Karpas-422 (cell line): ENCODE measurements at regions not wholly inside any gene's neighbourhood (a gene's known extent, or its start where the extent isn't known, plus 50 kb on each side); places are given as distances from the start of the nearest gene placed in this dataset.

ENCODE experiments used
- DNase-seq: peaks from one replicate; pipeline ENCODE4 v3.0.0-alpha.2; 2015
- H2AFZ ChIP-seq: fragments of 200-600 bp; sonication (generic); 2 replicates; pipeline ENCODE4 v1.6.1; 2014; ENCODE audit warnings: antibody characterized with exemption, low read length, mixed read lengths
- H3K27ac ChIP-seq: fragments of 200-600 bp; sonication (generic); 2 replicates; pipeline ENCODE4 v1.5.1; 2014; ENCODE audit warnings: mild to moderate bottlenecking, low read length, moderate library complexity
- H3K27me3 ChIP-seq: fragments of 200-600 bp; sonication (generic); 2 replicates; pipeline ENCODE4 v1.6.1; 2014; ENCODE audit warnings: low read length, mixed read lengths
- H3K36me3 ChIP-seq: fragments of 200-600 bp; sonication (generic); 2 replicates; pipeline ENCODE4 v1.6.1; 2014; ENCODE audit warnings: low read length, mixed read lengths; ENCODE audit not compliant: insufficient read depth
- H3K4me1 ChIP-seq: fragments of 200-600 bp; sonication (generic); 2 replicates; pipeline ENCODE4 v1.6.1; 2014; ENCODE audit warnings: mild to moderate bottlenecking, low read length, mixed read lengths
- H3K4me2 ChIP-seq: fragments of 200-600 bp; sonication (generic); 2 replicates; pipeline ENCODE4 v1.6.1; 2014; ENCODE audit warnings: low read length, low read depth, mild to moderate bottlenecking; ENCODE audit not compliant: poor library complexity, severe bottlenecking
- H3K4me3 ChIP-seq: fragments of 200-600 bp; sonication (generic); 2 replicates; pipeline ENCODE4 v1.5.1; 2014; ENCODE audit warnings: mild to moderate bottlenecking, antibody characterized with exemption, low read length, mixed read lengths
- H3K79me2 ChIP-seq: fragments of 200-600 bp; sonication (generic); 2 replicates; pipeline ENCODE4 v1.6.1; 2014; ENCODE audit warnings: mild to moderate bottlenecking, low read length, mixed read lengths
- H3K9ac ChIP-seq: fragments of 200-600 bp; sonication (generic); 2 replicates; pipeline ENCODE4 v1.6.0; 2014; ENCODE audit warnings: low read length
- H3K9me2 ChIP-seq: fragments of 200-600 bp; sonication (generic), shearing (Covaris generic); replicated peaks from 2 replicates; pipeline ENCODE4 v1.6.0; 2014; ENCODE audit warnings: mild to moderate bottlenecking, low read length, moderate library complexity; ENCODE audit not compliant: insufficient read depth
- H3K9me3 ChIP-seq: fragments of 300-700, 200-600 bp; sonication (generic); 2 replicates; pipeline ENCODE4 v1.6.1; 2014; ENCODE audit warnings: low read length, mixed read lengths
- H4K20me1 ChIP-seq: fragments of 200-600 bp; sonication (generic); 2 replicates; pipeline ENCODE4 v1.6.1; 2014; ENCODE audit warnings: mild to moderate bottlenecking, antibody characterized with exemption, low read length, low read depth; ENCODE audit not compliant: insufficient read depth

- no peaks in the 10 kb centered on the region for H4K20me1 ChIP-seq
- no peak overlapping the region for H3K27ac ChIP-seq
- H3K27me3 ChIP-seq = no peaks in the 10 kb centered on the region
- DNase-seq = no peak
- H3K9me3 ChIP-seq = peaks cover 29% of the 10 kb centered on the region
- H3K4me2 ChIP-seq = no peak overlapping the region
- no peak overlapping the region for H3K9ac ChIP-seq
- H2AFZ ChIP-seq = no peak overlapping the region
- no peaks in the 10 kb centered on the region for H3K79me2 ChIP-seq
- no peak overlapping the region for H3K4me3 ChIP-seq
- H3K36me3 ChIP-seq = no peaks in the 10 kb centered on the region
- no peaks in the 10 kb centered on the region for H3K9me2 ChIP-seq
- H3K4me1 ChIP-seq = no peaks in the 10 kb centered on the region
These were observed 739.9 kb downstream of the XPNPEP1 start for GRCh38 chr10:109183366-109183765.

GRCh38 chr10:109178591-109178990 lies 744.7 kb downstream of the XPNPEP1 start:
- H3K27me3 ChIP-seq = no peaks in the 10 kb centered on the region
- H3K36me3 ChIP-seq = no peaks in the 10 kb centered on the region; the same call in 1 of the 2 replicates
- no peaks in the 10 kb centered on the region for H3K4me1 ChIP-seq
- H4K20me1 ChIP-seq = no peaks in the 10 kb centered on the region
- no peak overlapping the region for H3K4me2 ChIP-seq
- H3K27ac ChIP-seq = no peak overlapping the region
- no peaks in the 10 kb centered on the region for H3K9me2 ChIP-seq
- H3K9me3 ChIP-seq = peaks cover 7% of the 10 kb centered on the region; the same call in 1 of the 2 replicates
- H3K9ac ChIP-seq = no peak overlapping the region
- H3K79me2 ChIP-seq = no peaks in the 10 kb centered on the region
- H2AFZ ChIP-seq = no peak overlapping the region
- no peak overlapping the region for H3K4me3 ChIP-seq
- no peak for DNase-seq

- Histone ChIP-seq H3K4me2 (no peak overlapping the region), H3K9me3 (peaks cover 7% of the 10 kb centered on the region; the same call in 1 of the 2 replicates), H3K27ac (no peak overlapping the region), H3K9ac (no peak overlapping the region), H3K9me2 (no peaks in the 10 kb centered on the region), H2AFZ (no peak overlapping the region), H3K27me3 (no peaks in the 10 kb centered on the region), H4K20me1 (no peaks in the 10 kb centered on the region), H3K79me2 (no peaks in the 10 kb centered on the region), H3K4me3 (no peak overlapping the region), H3K36me3 (no peaks in the 10 kb centered on the region; the same call in 1 of the 2 replicates), H3K4me1 (no peaks in the 10 kb centered on the region)
- DNase-seq = no peak
These were observed 748.8 kb downstream of the XPNPEP1 start for GRCh38 chr10:109174526-109174925.

GRCh38 chr10:109173937-109174336 lies 749.4 kb downstream of the XPNPEP1 start:
- no peak overlapping the region for H3K4me3 ChIP-seq
- no peaks in the 10 kb centered on the region for H3K9me2 ChIP-seq
- H3K4me2 ChIP-seq = no peak overlapping the region
- DNase-seq = no peak
- no peaks in the 10 kb centered on the region for H4K20me1 ChIP-seq
- H3K79me2 ChIP-seq = no peaks in the 10 kb centered on the region
- no peaks in the 10 kb centered on the region for H3K27me3 ChIP-seq
- no peaks in the 10 kb centered on the region; the same call in 1 of the 2 replicates for H3K36me3 ChIP-seq
- no peak overlapping the region for H3K9ac ChIP-seq
- H3K9me3 ChIP-seq = peaks cover 7% of the 10 kb centered on the region; the same call in 1 of the 2 replicates
- H3K27ac ChIP-seq = no peak overlapping the region
- H3K4me1 ChIP-seq = no peaks in the 10 kb centered on the region
- H2AFZ ChIP-seq = no peak overlapping the region

GRCh38 chr10:109173121-109173520 lies 750.2 kb downstream of the XPNPEP1 start:
- no peak overlapping the region for H3K4me2 ChIP-seq
- no peak for DNase-seq
- H3K4me3 ChIP-seq = no peak overlapping the region
- no peaks in the 10 kb centered on the region for H3K4me1 ChIP-seq
- H3K27me3 ChIP-seq = no peaks in the 10 kb centered on the region
- H3K9me3 ChIP-seq = peaks cover 7% of the 10 kb centered on the region; the same call in 1 of the 2 replicates
- no peaks in the 10 kb centered on the region for H4K20me1 ChIP-seq
- no peaks in the 10 kb centered on the region for H3K9me2 ChIP-seq
- H3K79me2 ChIP-seq = no peaks in the 10 kb centered on the region
- H3K27ac ChIP-seq = no peak overlapping the region
- no peak overlapping the region for H3K9ac ChIP-seq
- H3K36me3 ChIP-seq = no peaks in the 10 kb centered on the region; the same call in 1 of the 2 replicates
- no peak overlapping the region for H2AFZ ChIP-seq

- no peak overlapping the region for H3K9ac ChIP-seq
- H3K9me2 ChIP-seq = no peaks in the 10 kb centered on the region
- H3K4me2 ChIP-seq = no peak overlapping the region
- H3K79me2 ChIP-seq = no peaks in the 10 kb centered on the region
- H3K4me3 ChIP-seq = no peak overlapping the region
- no peak for DNase-seq
- no peaks in the 10 kb centered on the region for H4K20me1 ChIP-seq
- H3K4me1 ChIP-seq = no peaks in the 10 kb centered on the region
- H3K27ac ChIP-seq = no peak overlapping the region
- H3K9me3 ChIP-seq = peaks cover 21% of the 10 kb centered on the region
- no peak overlapping the region for H2AFZ ChIP-seq
- no peaks in the 10 kb centered on the region for H3K36me3 ChIP-seq
- H3K27me3 ChIP-seq = no peaks in the 10 kb centered on the region
These were observed 756.4 kb downstream of the XPNPEP1 start for GRCh38 chr10:109166935-109167334.

- Histone ChIP-seq H3K27ac (no peak overlapping the region), H3K4me3 (no peak overlapping the region), H3K36me3 (no peaks in the 10 kb centered on the region), H3K4me2 (no peak overlapping the region), H3K9ac (no peak overlapping the region), H3K9me3 (peaks cover 22% of the 10 kb centered on the region), H4K20me1 (no peaks in the 10 kb centered on the region), H3K27me3 (no peaks in the 10 kb centered on the region), H2AFZ (no peak overlapping the region), H3K79me2 (no peaks in the 10 kb centered on the region), H3K4me1 (no peaks in the 10 kb centered on the region), H3K9me2 (no peaks in the 10 kb centered on the region)
- DNase-seq = no peak
These were observed 764.0 kb downstream of the XPNPEP1 start for GRCh38 chr10:109159351-109159750.

- Histone ChIP-seq H3K4me3 (no peak overlapping the region), H4K20me1 (no peaks in the 10 kb centered on the region), H3K27ac (no peak overlapping the region), H3K27me3 (no peaks in the 10 kb centered on the region), H3K79me2 (no peaks in the 10 kb centered on the region), H3K4me2 (no peak overlapping the region), H2AFZ (no peak overlapping the region), H3K9ac (no peak overlapping the region), H3K36me3 (no peaks in the 10 kb centered on the region), H3K9me3 (peaks cover 19% of the 10 kb centered on the region; the same call in 1 of the 2 replicates), H3K9me2 (no peaks in the 10 kb centered on the region), H3K4me1 (no peaks in the 10 kb centered on the region)
- DNase-seq = no peak
These were observed 766.9 kb downstream of the XPNPEP1 start for GRCh38 chr10:109156396-109156795.
